ENCODE measurements at regions not wholly inside any gene's neighbourhood (a gene's known extent, or its start where the extent isn't known, plus 50 kb on each side); places are given as distances from the start of the nearest gene placed in this dataset.

GRCh38 chr4:53818104-53818503 lies 226.8 kb upstream of the LNX1 start:
- H2AFZ ChIP-seq (ENCODE audit: low read length), result peak overlapping the region; percentile 31
- H3K9me3 ChIP-seq (ENCODE audit: control insufficient read depth, insufficient read depth, low read depth, low read length), result no peaks in the 10 kb centered on the region
- H3K27ac ChIP-seq (ENCODE audit: insufficient read depth, low read length), result no peak overlapping the region
- no peaks in the 10 kb centered on the region for H3K27me3 ChIP-seq (ENCODE audit: control insufficient read depth, insufficient read depth, low read length)
- H3K4me2 ChIP-seq (ENCODE audit: extremely low read depth, insufficient read depth, low read length), result peak overlapping the region; percentile 64
- no peak overlapping the region for H3K9ac ChIP-seq (ENCODE audit: insufficient read depth, low read length)
- H3K79me2 ChIP-seq (ENCODE audit: control insufficient read depth, insufficient read depth, low read length), result no peaks in the 10 kb centered on the region
- TF ChIP-seq CTCF (conservative IDR thresholded peaks at IDR 0.05 in 1 of 2, IDR thresholded peaks at IDR 0.05 in 1 of 2; ENCODE audit: low read depth in 1 of 2, low read length in 2 of 2), result no peak
- TF ChIP-seq EZH2 (IDR thresholded peaks at IDR 0.05; ENCODE audit: low read length, missing control alignments), result no peak
- H3K36me3 ChIP-seq (ENCODE audit: control insufficient read depth, insufficient read depth, low read length), result no peaks in the 10 kb centered on the region
- no peaks in the 10 kb centered on the region for H4K20me1 ChIP-seq (ENCODE audit: control insufficient read depth, extremely low read depth, insufficient read depth, low read length)
- H3K4me3 ChIP-seq (replicated peaks in 1 of 4; ENCODE audit: control extremely low read depth in 1 of 4, insufficient read depth in 1 of 4, low read depth in 3 of 4, low read length in 4 of 4), result no peak overlapping the region
- H3K4me1 ChIP-seq (ENCODE audit: control insufficient read depth, extremely low read depth, insufficient read depth, low read length), result peaks cover 10% of the 10 kb centered on the region
- DNase-seq (ENCODE audit: low read depth in 2 of 2), result peak in 1 of 2 donors; percentile 36

- H4K20me1 ChIP-seq (ENCODE audit: control insufficient read depth, extremely low read depth, insufficient read depth, low read length), result no peaks in the 10 kb centered on the region
- peak overlapping the region; percentile 56 for H2AFZ ChIP-seq (ENCODE audit: low read length)
- H3K36me3 ChIP-seq (ENCODE audit: control insufficient read depth, insufficient read depth, low read length), result no peaks in the 10 kb centered on the region
- no peaks in the 10 kb centered on the region for H3K27me3 ChIP-seq (ENCODE audit: control insufficient read depth, insufficient read depth, low read length)
- no peak for DNase-seq (ENCODE audit: low read depth in 2 of 2)
- H3K4me1 ChIP-seq (ENCODE audit: control insufficient read depth, extremely low read depth, insufficient read depth, low read length), result peaks cover 10% of the 10 kb centered on the region
- no peak overlapping the region for H3K9ac ChIP-seq (ENCODE audit: insufficient read depth, low read length)
- no peaks in the 10 kb centered on the region for H3K9me3 ChIP-seq (ENCODE audit: control insufficient read depth, insufficient read depth, low read depth, low read length)
- H3K27ac ChIP-seq (ENCODE audit: insufficient read depth, low read length), result no peak overlapping the region
- TF ChIP-seq CTCF (conservative IDR thresholded peaks at IDR 0.05 in 1 of 2, IDR thresholded peaks at IDR 0.05 in 1 of 2; ENCODE audit: low read depth in 1 of 2, low read length in 2 of 2) (no peak), EZH2 (IDR thresholded peaks at IDR 0.05; ENCODE audit: low read length, missing control alignments) (no peak)
- no peak overlapping the region for H3K4me3 ChIP-seq (replicated peaks in 1 of 4; ENCODE audit: control extremely low read depth in 1 of 4, insufficient read depth in 1 of 4, low read depth in 3 of 4, low read length in 4 of 4)
- no peaks in the 10 kb centered on the region for H3K79me2 ChIP-seq (ENCODE audit: control insufficient read depth, insufficient read depth, low read length)
- peak overlapping the region; percentile 29 for H3K4me2 ChIP-seq (ENCODE audit: extremely low read depth, insufficient read depth, low read length)
Observed at GRCh38 chr4:53816561-53816960, 225.3 kb upstream of the LNX1 start.

- H3K79me2 ChIP-seq (ENCODE audit: control insufficient read depth, insufficient read depth, low read length), result no peaks in the 10 kb centered on the region
- H3K27ac ChIP-seq (ENCODE audit: insufficient read depth, low read length), result no peak overlapping the region
- H3K36me3 ChIP-seq (ENCODE audit: control insufficient read depth, insufficient read depth, low read length), result no peaks in the 10 kb centered on the region
- no peak for DNase-seq (ENCODE audit: low read depth in 2 of 2)
- no peak overlapping the region for H3K4me2 ChIP-seq (ENCODE audit: extremely low read depth, insufficient read depth, low read length)
- no peak for TF ChIP-seq EZH2 (IDR thresholded peaks at IDR 0.05; ENCODE audit: low read length, missing control alignments)
- no peak for TF ChIP-seq CTCF (conservative IDR thresholded peaks at IDR 0.05 in 1 of 2, IDR thresholded peaks at IDR 0.05 in 1 of 2; ENCODE audit: low read depth in 1 of 2, low read length in 2 of 2)
- peaks cover 10% of the 10 kb centered on the region for H3K4me1 ChIP-seq (ENCODE audit: control insufficient read depth, extremely low read depth, insufficient read depth, low read length)
- no peaks in the 10 kb centered on the region for H4K20me1 ChIP-seq (ENCODE audit: control insufficient read depth, extremely low read depth, insufficient read depth, low read length)
- H2AFZ ChIP-seq (ENCODE audit: low read length), result no peak overlapping the region
- no peak overlapping the region for H3K4me3 ChIP-seq (replicated peaks in 1 of 4; ENCODE audit: control extremely low read depth in 1 of 4, insufficient read depth in 1 of 4, low read depth in 3 of 4, low read length in 4 of 4)
- H3K9ac ChIP-seq (ENCODE audit: insufficient read depth, low read length), result no peak overlapping the region
- no peaks in the 10 kb centered on the region for H3K27me3 ChIP-seq (ENCODE audit: control insufficient read depth, insufficient read depth, low read length)
- H3K9me3 ChIP-seq (ENCODE audit: control insufficient read depth, insufficient read depth, low read depth, low read length), result no peaks in the 10 kb centered on the region
Observed at GRCh38 chr4:53815281-53815680, 224.0 kb upstream of the LNX1 start.
